ENCODE measurements at regions not wholly inside any gene's neighbourhood (a gene's known extent, or its start where the extent isn't known, plus 50 kb on each side); places are given as distances from the start of the nearest gene placed in this dataset.
"Not testable (repeated sequence)": the region's sequence is repeated elsewhere in the genome, so short reads cannot be mapped to it uniquely, and the experiment has no call there.

- Histone ChIP-seq H3K9ac (ENCODE audit: low read length in 3 of 3) (no peak overlapping the region), H3K4me3 (ENCODE audit: low read length in 3 of 3) (no peak overlapping the region), H3K27me3 (ENCODE audit: control insufficient read depth, insufficient read depth, low read length) (no peaks in the 10 kb centered on the region), H3K27ac (ENCODE audit: low read depth in 2 of 2, low read length in 2 of 2) (no peak overlapping the region), H3K9me3 (ENCODE audit: control insufficient read depth in 2 of 3, insufficient read depth in 1 of 3, low read length in 3 of 3) (no peaks in the 10 kb centered on the region), H3K36me3 (ENCODE audit: control insufficient read depth in 2 of 3, insufficient read depth in 3 of 3, low read length in 3 of 3) (no peaks in the 10 kb centered on the region), H3K4me1 (ENCODE audit: control insufficient read depth in 2 of 3, insufficient read depth in 2 of 3, low read depth in 1 of 3, low read length in 3 of 3) (no peaks in the 10 kb centered on the region)
- FAIRE-seq (no peak), DNase-seq (no peak)
- no peak for TF ChIP-seq CTCF (IDR thresholded peaks at IDR 0.05; ENCODE audit: borderline replicate concordance, extremely low read depth, insufficient read depth)
- intact Hi-C loops (cut with DNase I): no loop called here
Measured at GRCh38 chr15:23801881-23802280, 114.8 kb upstream of the NDN start.

- H3K9ac ChIP-seq (ENCODE audit: low read length in 3 of 3); DNase-seq; H3K27ac ChIP-seq (ENCODE audit: low read depth in 2 of 2, low read length in 2 of 2); H3K4me1 ChIP-seq (ENCODE audit: control insufficient read depth in 2 of 3, insufficient read depth in 2 of 3, low read depth in 1 of 3, low read length in 3 of 3); H3K36me3 ChIP-seq (ENCODE audit: control insufficient read depth in 2 of 3, insufficient read depth in 3 of 3, low read length in 3 of 3); FAIRE-seq; H3K27me3 ChIP-seq (ENCODE audit: control insufficient read depth, insufficient read depth, low read length); H3K4me3 ChIP-seq (ENCODE audit: low read length in 3 of 3); intact Hi-C loops (cut with DNase I); H3K9me3 ChIP-seq (ENCODE audit: control insufficient read depth in 2 of 3, insufficient read depth in 1 of 3, low read length in 3 of 3): not testable (repeated sequence)
Measured at GRCh38 chr15:23802896-23803435, 115.9 kb upstream of the NDN start.

- Histone ChIP-seq H3K27me3 (ENCODE audit: control insufficient read depth, insufficient read depth, low read length) (no peaks in the 10 kb centered on the region), H3K9me3 (ENCODE audit: control insufficient read depth in 2 of 3, insufficient read depth in 1 of 3, low read length in 3 of 3) (no peaks in the 10 kb centered on the region), H3K4me3 (ENCODE audit: low read length in 3 of 3) (no peak overlapping the region), H3K4me1 (ENCODE audit: control insufficient read depth in 2 of 3, insufficient read depth in 2 of 3, low read depth in 1 of 3, low read length in 3 of 3) (no peaks in the 10 kb centered on the region), H3K9ac (ENCODE audit: low read length in 3 of 3) (no peak overlapping the region), H3K36me3 (ENCODE audit: control insufficient read depth in 2 of 3, insufficient read depth in 3 of 3, low read length in 3 of 3) (no peaks in the 10 kb centered on the region), H3K27ac (ENCODE audit: low read depth in 2 of 2, low read length in 2 of 2) (no peak overlapping the region)
- intact Hi-C loops (cut with DNase I): no loop called here
- TF ChIP-seq CTCF (IDR thresholded peaks at IDR 0.05; ENCODE audit: borderline replicate concordance, extremely low read depth, insufficient read depth): no peak
- DNase-seq (no peak), FAIRE-seq (no peak)
Measured at GRCh38 chr15:23806980-23807379, 119.9 kb upstream of the NDN start.

- FAIRE-seq: no peak
- no peaks in the 10 kb centered on the region for H3K27me3 ChIP-seq (ENCODE audit: control insufficient read depth, insufficient read depth, low read length)
- DNase-seq: no peak
- no peaks in the 10 kb centered on the region for H3K9me3 ChIP-seq (ENCODE audit: control insufficient read depth in 2 of 3, insufficient read depth in 1 of 3, low read length in 3 of 3)
- TF ChIP-seq CTCF (IDR thresholded peaks at IDR 0.05; ENCODE audit: borderline replicate concordance, extremely low read depth, insufficient read depth): no peak
- intact Hi-C loops (cut with DNase I): no loop called here
- no peaks in the 10 kb centered on the region for H3K4me1 ChIP-seq (ENCODE audit: control insufficient read depth in 2 of 3, insufficient read depth in 2 of 3, low read depth in 1 of 3, low read length in 3 of 3)
- H3K9ac ChIP-seq (ENCODE audit: low read length in 3 of 3): no peak overlapping the region
- H3K4me3 ChIP-seq (ENCODE audit: low read length in 3 of 3): no peak overlapping the region
- H3K27ac ChIP-seq (ENCODE audit: low read depth in 2 of 2, low read length in 2 of 2): no peak overlapping the region
- no peaks in the 10 kb centered on the region for H3K36me3 ChIP-seq (ENCODE audit: control insufficient read depth in 2 of 3, insufficient read depth in 3 of 3, low read length in 3 of 3)
Measured at GRCh38 chr15:23823508-23823907, 136.4 kb upstream of the NDN start.

All from kidney (tissue), 13 donors.